ENCODE measurements at regions not wholly inside any gene's neighbourhood (a gene's known extent, or its start where the extent isn't known, plus 50 kb on each side); places are given as distances from the start of the nearest gene placed in this dataset.

DNA sequence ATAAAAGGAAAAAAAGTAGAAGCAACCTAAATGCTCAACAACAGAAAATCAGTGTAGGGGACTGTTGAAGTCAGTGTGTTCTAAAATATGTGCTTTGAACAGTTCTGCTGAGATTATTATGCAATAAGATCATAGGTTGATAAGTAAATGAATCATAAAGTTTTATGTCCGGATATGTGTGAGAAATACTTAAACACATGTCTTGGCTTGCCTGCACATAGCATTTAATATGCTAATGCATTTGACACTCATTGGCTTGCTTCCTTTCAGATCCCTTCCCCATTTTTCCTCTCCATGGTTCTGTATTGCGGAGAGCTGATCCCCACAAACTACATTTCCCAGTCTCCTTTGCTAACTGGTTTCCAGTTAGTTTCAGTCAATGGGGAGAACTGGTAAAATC lies 573.8 kb upstream of the TBX3 start:
- no peak for DNase-seq

DNA sequence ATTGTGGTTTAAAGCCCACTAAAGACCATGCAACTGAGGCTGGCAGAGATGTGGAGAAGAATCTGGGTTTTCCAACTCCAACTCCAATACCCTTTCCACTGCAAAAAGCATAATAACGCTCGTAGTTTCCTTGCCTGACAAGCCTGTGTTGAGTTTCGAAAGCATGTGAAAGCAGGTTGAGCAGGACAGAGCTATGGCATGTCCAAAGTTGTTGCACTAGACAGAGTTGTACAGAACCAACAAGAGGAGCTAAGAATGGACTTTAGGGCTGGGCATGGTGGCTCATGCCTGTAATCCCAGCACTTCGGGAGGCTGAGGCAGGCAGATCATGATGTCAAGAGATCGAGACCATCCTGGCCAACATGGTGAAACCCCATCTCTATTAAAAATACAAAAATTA lies 572.0 kb upstream of the TBX3 start:
- no peak for DNase-seq

DNA sequence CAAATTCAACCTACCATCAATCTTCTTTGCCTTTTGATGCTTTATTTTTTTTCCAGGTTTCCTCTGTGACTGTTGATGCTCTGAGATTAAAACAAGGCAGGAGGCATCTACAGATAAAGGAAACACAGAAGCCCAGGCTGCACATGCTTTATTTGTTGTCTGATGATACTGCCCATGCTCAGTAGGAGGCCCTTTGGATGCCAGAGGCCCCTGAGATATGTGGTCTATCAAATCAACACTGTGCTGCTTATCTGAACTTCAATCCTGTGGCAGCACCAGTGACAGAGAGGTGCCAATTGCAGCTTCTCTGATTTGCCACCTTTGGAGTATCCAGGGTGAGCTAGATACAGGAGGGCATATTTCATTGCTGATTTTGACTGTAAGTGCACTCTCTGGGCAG lies 571.3 kb upstream of the TBX3 start:
- no peak for DNase-seq

DNA sequence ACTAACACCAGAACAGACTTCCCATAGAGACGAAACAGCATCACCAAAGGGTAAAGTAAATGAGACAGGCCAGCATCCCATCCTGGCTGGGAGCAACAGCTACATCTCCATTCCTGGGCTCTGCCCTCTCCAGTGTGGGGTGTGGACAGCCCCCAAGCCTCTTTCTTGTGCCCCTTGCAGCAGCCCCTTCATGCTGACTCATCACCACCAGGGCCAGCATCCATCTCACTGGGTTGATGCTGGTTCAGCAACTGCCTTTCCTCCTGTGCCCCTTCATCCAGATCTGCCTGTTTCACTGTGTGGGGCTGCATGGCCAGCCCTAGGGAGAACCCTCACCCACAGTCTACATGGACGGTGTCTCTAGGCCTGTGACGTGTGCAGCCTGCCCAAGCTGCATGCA lies 569.1 kb upstream of the TBX3 start:
- DNase-seq = no peak

DNA sequence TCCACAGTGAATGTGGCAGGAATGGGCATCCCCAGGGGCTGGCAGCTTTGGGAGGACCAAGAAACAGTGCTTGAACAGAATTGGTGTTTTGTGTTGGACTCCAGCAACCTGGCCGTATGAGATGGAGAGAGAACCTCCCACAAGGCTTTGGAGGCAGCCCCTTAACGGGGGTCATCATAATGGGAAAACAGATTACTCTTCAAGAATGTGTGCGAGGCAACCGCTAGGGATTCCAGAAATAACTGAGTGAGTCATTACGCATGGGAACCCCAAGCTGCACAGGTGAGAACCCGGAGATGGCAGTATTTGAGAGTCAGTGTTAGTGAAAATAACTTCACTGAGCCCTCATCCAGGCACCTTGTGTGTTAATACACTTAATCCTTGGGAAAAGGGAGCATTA lies 567.8 kb upstream of the TBX3 start:
- DNase-seq = no peak

DNA sequence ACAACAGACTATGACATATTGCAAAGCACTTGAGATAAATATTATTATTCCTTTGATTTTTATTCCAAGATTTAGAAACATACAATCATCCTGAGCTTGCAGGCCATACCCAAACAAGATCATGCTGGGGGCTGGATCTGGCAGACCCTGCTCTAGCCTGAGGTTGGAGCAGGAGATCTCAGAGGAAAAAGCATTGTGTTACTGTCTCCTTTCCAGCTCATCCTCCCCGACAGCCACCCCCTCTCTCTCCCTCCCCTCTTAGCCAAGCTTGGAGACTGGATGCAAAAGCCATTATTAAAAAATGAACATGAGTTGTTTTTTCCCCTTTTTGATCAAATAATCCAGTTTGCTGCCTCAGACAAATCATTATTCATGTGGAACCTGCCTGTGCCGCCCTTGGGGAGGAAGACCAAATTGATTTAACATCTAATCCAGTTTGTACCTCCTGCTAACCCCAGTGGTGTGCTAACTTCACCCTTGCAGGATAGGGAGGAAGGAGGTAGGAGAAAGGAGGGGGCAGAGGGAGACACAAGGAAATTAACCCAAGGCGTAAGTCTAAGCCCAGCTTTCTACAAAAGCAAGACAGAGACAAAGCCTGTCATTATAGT lies 565.8 kb upstream of the TBX3 start:
- DNase-seq = no peak

DNA sequence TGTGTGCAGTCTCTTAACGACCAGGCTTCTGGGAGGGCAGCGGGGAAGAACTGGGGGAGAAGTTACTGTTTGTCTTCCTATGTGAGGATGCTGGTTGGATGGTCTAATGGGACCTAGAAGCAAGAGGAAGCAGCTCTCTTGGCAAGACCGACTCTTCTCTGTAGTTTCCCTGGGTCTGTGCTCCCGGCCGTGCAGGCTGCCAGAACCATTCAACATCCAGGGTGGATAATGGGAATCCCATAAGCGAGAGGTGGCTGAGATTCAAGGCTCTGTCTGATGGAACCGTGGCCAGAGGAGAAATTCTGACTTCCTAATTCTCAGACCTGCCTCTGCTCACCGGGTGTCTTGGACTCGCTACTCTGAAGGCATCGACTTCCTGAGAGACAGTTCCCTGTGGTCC lies 561.0 kb upstream of the TBX3 start:
- no peak for DNase-seq

DNA sequence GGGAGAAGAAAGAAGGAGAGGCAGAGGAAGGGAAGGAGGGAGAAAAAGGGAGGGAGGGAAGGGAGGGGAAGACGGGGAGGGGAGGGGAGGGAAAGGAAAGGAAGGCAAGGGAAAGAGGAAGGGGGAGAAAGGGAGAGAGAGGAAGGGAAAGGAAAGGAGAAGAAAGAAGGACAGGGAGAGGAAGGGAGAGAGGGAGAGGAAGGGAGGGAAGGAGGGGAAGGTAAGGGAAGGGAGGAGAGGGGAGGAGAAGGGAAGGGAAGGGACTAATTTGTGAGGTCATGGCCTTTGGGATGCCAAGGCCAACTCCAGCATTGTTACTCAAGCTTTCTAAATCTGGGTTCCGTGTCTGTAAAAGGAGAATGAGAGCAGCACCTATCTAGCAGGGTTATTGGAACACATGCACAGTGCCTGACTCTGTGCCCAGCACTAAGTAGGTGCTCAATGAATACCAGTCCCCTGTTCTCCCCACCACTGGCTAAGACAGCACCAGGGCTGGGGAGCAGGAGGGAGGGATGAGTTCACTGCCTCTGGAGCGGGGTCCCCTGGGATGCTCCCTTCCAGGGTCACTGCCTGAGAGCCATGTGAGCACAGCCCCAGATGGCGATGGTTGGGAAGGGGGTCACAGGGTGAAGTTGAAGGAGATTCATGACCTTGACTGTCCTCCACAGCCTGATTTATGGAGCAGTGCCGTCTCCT lies 560.1 kb upstream of the TBX3 start:
- no peak for DNase-seq

DNA sequence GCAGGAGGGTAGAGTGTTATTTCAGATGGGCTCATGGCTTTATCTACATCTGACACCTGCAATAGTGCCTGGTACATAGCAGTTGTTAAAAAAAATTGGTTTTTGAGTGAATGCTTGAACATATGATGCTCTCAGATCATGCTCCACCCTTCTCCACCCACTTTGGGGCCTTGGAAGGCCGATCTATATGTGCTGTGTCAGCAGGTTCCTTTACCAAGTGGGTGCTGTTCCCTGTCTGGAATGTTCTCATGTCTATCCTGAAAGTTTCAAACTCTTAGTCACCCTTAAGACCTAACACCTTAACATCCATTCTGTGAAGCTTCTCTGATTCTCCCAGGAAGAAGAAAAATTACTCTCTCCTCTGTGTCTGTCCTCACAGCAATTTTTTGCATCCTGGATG lies 556.3 kb upstream of the TBX3 start:
- no peak for DNase-seq

DNA sequence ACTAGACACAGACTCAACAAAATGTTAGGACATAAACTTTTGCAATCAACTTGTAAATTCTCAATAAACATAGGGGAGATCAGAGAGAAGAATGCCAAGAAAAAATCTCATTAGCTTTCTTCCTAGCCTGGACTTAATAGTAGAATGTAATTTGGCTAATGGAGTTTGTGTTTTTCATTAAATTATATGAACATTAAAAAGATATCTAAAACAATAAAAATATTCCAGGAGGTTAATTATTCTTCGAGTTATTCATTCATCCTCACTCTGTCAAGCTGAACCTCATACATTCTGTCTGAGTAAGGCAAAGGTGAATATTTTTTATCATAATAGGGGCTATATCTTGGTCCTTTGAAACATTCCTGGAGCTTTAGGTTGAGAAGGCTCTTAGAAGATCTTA lies 551.9 kb upstream of the TBX3 start:
- no peak for DNase-seq

DNA sequence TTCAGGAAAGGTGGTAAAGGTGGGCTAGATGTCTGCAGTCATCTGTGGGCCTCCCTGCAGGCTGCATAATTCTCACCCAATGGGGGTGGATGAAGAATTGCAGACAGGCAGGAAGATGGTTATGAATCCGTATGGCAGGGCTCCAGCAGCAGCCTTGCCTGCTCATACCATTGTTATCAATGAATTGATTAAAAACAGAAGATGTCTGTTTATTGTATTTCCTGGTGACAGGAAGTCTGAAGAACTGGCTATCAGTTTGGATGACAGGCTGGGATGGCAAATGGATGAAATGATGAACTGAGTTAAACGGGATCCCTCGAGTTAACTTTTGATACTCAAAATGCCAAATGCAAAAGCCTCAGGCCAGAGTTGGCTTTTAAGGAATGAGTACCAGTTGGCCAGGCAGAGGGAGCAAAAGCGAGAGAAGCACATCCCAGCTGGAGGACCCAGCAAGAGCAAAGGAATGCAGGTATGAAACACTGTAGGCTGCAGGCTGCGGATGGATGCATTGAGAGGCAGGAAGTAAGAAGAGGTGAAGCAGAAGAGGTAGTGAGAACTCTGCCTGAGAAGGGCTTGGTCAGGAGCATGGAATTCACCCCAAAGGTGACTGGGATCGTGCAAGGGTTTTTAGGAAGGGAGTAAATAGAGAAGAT lies 550.0 kb upstream of the TBX3 start:
- no peak for DNase-seq

DNA sequence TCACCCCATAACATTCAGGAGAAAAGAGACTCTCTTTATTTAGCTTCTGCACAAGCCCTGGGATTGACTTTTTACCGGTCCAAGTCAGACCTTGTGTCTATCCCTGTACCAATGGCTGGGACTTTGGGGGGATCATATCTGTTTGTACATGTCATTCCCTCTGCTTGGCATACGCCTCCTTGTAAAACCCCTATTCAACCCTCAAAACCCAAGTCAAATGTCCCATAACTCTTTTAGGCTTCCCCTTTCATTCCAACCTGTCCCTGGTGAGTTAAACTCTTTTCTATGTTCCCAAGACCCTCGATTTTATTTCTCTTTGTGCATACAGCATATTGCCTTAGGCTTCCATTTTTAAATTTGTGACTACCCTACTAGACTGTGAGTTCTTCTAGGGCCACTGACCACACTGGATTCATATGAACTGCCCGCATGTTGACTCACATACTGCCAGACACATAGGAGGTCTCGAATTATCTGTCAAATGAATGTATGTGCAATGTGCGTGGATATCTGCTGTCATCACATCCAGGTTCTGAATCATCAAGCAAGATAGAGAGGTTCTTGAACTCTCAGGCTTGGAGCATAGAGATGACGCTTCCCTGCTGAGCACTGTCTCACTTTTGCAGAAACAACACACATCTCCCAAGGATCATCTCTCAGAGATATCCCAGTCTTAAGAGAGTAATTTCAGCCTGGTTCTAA lies 548.6 kb upstream of the TBX3 start:
- no peak for DNase-seq

DNA sequence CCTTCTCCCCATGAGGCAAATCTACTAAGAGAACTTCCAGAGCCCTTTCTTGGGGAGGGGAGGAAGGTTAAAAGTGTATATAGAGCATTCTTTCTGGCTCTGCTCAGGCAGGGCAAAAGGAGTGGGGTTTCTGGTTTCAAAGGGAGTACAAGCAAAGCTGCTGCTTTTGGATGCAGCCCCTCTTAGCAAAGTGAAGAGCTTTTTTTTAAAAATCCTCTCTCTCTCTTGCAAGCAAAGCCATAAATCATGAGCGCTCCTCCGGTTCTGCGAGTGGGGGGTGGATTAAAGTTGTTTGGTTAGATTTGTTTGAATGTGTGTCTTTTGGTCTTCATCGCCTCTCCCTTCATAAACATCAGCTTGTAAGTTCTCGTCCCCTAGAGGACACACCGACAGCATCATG lies 546.6 kb upstream of the TBX3 start:
- DNase-seq = peak; percentile 60

DNA sequence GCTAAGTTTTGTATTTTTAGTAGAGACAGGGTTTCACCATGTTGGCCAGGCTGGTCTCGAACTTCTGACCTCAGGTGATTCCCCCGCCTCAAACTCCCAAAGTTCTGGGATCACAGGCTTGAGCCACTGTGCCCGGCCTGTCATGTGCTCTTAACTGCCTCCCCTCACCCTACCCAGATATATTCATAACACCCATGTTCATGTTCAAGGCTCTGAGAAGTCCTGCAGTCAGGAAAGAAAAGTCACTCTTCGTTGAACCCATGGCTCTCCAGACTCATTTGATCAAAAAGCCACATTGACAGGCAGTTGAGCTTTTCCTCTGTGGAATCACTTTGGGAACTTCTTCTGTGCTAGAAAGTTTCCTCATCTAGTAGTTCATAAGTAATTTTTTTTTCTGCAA lies 545.5 kb upstream of the TBX3 start:
- DNase-seq = no peak

DNA sequence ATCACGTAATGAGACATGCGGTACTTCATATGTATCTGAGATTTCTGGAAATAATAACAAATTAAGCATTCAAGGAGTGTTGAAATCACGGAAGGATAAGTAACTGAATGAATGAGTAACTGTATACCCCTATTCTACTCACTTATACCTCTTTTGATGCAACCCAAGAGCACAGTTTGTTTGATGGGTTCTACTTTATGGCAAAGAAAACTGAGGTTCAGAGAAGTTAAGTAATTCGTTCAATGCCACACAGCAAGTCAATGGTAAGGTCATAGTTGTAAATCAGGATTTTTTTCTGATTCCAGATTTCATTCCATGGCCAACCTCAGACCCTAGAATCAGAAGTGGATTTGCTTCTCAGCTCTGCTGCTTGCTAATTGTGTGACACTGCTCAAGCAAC lies 544.5 kb upstream of the TBX3 start:
- no peak for DNase-seq

DNA sequence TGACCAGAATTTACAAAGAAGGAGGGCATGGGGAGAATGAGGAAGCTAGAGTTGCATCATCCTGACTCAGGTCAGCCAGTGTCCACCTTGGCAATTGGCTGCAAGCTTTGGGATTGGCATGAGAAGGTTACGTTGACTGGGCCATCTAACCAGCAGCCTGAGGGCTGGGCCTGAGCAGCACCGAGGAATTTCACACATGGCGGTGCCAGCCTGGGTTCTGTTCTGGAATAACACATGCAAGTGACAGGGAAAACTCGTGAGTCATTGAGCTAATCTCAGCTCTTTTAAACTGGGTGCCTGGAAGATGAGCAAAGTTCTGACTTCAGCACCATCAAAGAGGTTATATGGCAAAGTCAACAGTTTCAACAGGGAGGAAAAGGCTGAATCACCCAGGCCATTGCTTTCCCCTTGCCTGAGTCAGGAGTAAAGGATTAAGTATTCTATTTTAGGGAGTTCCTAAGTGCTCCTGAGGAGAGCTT lies 543.2 kb upstream of the TBX3 start:
- no peak for DNase-seq

DNA sequence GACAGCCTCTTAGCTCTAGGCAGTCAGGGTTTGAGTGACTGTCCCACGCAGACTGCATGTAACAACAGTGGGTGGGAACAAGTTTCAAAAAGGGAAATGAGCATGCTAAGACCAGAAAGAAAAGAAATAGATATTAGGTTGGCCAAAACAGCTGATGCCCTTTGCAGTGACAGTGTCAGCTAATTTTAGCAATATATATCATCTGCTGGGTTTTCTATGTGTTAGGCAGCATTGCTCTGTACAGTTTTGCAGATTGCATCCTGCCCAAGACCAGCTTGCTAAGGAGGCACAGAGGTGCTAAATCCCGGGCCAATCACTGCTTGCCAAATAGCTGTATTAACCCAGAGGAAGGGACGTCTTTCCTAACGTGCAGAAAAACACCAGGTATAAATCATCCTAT lies 541.9 kb upstream of the TBX3 start:
- DNase-seq = no peak

DNA sequence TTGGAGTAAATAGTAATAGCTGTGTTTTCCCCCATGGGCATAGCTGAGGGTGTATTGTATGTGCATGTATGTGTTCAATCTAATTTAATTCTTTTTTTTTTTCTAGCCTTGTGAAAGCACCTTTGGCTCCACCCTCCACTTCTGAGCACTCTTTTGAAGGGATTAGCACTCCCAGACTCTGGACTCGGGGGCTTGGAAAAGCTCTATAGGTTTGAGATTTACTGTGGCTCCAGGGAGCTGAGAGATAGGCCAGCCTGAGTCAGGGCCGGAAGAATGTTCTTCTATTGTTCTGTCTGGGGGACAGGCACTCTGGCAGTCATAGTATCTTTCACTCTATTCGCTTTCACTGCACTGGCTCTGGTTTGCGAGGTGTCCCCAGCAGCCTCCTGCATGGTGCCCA lies 540.0 kb upstream of the TBX3 start:
- DNase-seq = no peak

DNA sequence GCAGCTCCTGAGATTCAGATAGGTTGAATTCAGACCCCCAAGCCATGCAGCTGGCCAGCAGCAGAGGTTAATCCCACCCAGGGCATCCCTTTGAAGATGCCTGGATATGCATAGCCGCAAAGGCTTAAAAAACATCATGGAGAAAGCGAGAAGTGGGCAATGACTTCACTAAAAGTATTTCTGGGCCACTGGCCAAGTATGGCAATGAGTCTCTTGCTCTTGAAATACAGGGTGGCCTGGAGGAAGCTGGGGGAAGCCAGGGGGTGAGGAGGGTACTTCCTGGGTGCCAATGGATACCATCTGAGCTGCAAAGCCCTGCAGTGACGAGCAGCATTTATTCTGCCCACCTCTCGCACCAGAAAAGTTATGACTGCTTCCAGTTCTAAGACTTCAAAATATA lies 539.3 kb upstream of the TBX3 start:
- DNase-seq = no peak

DNA sequence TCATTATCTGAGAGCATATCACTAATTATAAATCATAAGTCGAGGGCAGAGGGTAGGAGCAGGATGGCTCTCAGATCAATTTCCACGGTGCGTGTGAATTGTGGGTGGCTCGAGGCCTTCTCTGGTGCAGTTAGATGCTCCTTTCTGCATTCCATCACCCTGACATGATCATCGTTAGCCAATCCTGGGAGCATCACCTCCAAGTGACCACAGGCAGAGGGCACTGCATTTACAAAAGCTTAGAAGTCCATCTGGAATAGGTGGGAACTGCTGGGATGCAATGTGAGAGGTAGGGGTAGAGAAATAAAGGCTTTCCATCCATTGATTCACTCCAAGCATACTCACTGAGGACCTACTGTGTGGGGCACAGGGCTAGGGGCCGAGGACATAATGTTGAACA lies 538.2 kb upstream of the TBX3 start:
- DNase-seq = no peak

DNA sequence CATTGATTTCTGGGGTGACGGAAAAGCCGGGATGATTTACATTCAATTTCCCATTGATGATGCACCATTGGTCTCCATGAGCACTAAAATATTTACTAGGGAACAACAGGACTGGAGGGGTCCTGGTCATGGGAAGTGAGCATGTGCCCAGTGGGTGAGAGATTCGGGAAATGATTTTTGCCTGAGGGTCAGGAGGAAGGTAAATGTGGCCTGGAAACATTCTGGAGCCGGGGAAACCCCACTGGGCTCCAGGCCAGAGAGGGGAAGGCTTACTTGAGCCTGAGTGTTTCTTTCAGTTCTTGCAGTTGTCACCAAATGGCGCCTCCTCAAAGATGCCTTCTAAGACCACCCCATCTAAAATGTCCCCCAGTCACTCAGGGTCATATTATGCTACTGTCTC lies 532.3 kb upstream of the TBX3 start:
- no peak for DNase-seq

DNA sequence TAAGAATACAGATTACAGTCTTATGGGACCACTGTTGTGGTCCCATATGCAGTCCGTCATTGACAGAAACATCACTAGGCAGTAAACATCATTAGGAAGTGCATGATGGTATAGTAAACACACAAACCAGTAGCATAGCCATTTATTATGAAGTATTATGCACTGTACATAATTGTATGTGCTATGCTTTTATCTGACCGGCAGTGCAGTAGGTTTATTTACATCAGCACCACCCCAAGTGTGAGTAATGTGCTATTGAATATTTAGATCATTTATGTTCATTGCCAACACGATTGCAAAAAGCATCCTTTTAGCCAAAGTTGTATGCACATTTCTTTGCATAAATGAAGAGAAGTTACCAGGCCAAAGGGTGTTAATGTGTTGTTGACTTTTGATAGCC lies 531.6 kb upstream of the TBX3 start:
- no peak for DNase-seq

DNA sequence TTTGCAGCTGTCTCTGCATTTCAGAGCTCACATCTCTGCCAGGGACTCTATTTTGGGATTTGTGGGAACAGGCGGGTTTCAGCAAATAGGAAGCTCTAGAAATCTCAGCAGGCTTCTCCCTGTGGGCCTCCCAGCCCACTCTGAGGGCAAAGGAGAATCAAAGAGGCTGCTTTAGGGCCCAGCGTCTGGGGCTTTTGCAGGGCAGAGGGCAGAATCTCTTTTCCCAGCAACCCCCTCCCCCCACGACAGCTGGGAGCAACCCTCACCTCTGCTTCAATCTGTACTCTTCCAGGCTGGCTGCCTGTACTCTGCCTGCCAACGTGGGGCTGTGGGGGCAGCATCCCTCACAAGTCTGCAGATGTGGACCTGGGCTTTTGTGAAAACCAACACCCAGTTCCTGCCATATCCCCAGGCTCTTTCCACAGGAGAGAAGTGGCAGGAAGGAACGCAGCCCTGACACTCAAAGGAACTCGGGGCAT lies 529.6 kb upstream of the TBX3 start:
- DNase-seq = no peak

Data from right kidney (tissue), 1 donor.